ENCODE measurements at regions not wholly inside any gene's neighbourhood (a gene's known extent, or its start where the extent isn't known, plus 50 kb on each side); places are given as distances from the start of the nearest gene placed in this dataset.

- DNase-seq (ENCODE audit: low spot score), result no peak
Measured at GRCh38 chr16:17647879-17648872, 177.4 kb upstream of the XYLT1 start.

GRCh38 chr16:17643935-17644334, 173.2 kb upstream of the XYLT1 start:
- no peak for DNase-seq (ENCODE audit: low spot score)

DNA sequence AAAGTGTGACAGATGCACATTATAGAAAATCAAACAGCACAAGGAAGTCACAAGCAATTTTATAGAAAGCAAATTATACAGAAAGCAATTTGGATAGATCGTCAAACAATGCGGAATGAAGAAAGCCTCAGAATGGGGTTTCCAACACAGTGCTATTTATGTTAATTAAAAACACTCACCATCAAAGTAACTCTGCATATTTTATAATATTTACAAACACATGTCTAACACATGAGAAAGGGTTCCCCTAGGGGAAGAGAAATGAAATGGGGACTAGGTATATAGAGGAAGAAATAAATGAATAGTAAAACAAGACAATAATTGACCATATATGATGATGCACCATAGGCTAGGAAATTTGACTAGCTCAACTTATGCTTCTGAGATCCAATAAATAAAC, 171.2 kb upstream of the XYLT1 start:
- DNase-seq (ENCODE audit: low spot score), result no peak

GRCh38 chr16:17638134-17638533, 167.4 kb upstream of the XYLT1 start:
- no peak for DNase-seq (ENCODE audit: low spot score)

DNA sequence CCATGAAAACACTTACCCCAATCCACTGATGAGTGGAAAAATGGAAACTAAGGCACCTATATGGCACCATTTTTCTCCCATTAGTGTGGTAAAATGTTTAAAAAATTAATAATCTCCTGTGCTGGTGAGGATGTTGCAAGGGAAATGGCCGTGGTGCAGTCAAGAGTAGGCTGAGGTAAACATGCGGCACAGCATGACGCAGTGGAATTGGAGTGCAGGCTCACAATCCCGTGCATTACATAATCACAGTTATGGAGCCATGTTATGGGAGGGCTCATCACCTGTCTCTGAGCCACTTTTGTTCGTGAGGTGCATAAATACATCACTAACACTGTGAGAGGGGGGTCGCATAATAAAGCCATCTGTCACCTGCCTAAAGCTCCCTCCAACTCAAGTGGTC, 164.4 kb upstream of the XYLT1 start:
- no peak for DNase-seq (ENCODE audit: low spot score)

- no peak for DNase-seq (ENCODE audit: low spot score)
Measured at GRCh38 chr16:17633181-17633951, 162.6 kb upstream of the XYLT1 start.

- no peak for DNase-seq (ENCODE audit: low spot score)
Measured at GRCh38 chr16:17632667-17633066, 161.9 kb upstream of the XYLT1 start.

DNA sequence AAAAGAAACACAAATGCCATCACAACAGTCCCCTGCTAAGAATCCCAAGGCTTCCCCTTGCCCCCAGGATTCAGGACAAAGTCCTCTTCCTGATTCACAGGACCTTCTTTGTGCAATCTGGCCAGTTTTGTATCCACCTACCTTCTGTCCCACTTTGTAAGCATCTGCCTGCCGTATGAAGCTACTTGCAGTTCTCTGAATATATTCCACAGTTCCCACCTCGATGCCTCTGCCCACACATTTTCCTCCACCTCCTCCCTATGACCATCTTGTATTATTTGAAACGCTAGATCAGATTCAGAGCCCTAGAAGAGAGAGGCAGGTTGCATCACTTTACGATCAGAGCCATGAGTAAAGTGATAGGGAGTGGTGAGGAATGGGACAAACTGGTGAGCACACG, 159.2 kb upstream of the XYLT1 start:
- DNase-seq (ENCODE audit: low spot score), result no peak

DNA sequence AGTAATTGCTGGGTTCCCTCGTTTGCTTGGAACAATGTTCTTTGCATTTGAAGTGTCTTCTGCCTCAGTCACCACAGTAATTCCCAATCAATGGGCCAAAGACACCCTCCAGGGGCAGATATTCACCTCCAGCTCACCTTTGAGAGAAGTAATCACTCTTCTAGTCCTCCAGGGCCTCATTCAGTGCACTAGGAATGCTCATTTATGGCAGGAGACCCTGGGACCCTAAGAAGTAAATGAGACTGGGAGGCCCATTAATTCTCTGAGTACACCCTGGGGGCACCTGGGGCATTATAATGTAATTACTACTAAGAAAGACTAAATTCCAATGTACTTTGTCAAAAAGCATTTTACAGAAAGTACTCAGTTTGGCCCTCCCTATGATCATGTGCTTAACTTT, 158.2 kb upstream of the XYLT1 start:
- no peak for DNase-seq (ENCODE audit: low spot score)

GRCh38 chr16:17622366-17622765, 151.6 kb upstream of the XYLT1 start:
- no peak for DNase-seq (ENCODE audit: low spot score)

- no peak for DNase-seq (ENCODE audit: low spot score)
Measured at GRCh38 chr16:17619261-17619660, 148.5 kb upstream of the XYLT1 start.

DNA sequence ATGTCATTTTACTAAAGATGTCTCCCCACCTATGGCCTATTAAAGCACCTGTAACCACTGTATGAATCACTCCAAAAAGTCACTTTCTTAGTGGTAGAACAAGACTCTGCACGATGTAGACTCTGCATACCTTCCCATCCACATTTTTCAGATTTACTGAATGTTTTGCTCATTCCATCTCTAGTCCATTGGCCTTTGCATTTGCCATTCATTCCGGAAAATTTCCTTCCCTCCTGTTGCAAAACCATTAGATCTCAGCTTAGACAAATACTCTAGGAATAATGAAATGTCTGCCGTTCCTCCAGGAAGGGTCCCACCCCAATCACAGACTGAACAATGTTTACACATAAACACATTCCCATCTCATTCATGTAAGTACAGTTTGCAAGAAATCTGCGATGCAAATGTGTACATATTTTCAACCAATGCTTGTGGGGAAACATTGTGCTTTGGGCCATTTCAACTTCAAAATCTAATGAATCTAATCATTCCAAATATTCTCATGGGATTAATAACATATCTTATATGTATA, 146.3 kb upstream of the XYLT1 start:
- DNase-seq (ENCODE audit: low spot score), result no peak

DNA sequence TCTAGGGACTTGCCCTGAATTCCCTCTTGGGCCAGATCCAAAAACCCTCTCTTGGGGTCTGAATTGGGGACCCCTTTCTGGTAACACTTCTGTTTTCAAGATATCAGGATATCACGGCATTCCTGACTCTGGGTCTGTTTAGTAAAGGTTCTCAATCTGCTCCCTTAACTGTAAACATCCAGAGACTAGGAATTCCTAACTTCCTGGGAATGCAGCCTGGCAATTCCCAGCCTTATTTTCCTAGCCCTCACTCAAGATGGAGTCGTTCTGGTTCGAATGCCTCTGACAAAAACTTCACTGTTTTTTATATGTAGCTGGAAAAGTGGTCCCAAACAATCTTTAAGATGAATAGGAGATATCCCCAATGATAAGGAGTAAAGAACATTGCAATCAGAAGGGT, 141.6 kb upstream of the XYLT1 start:
- DNase-seq (ENCODE audit: low spot score), result no peak

DNA sequence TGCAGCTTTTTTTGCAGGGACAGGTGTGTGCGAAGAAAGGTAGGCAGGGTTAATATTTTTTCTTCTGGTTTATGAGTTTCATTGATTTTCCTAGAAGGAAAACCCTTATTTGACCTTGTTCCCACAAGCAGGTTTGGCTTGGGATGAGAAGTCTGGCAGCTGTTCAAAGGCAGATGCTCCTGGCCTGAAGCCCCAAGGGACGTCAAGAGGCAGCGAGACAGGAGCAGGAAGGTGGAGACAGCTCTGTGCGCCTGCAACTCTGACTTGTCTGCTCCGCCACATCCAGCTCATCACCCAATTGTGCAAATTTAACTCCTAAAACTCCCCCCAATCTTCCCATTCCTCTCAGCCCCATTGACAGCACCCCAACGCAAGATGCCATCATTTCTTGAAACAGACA, 136.8 kb upstream of the XYLT1 start:
- DNase-seq (ENCODE audit: low spot score), result no peak

- DNase-seq (ENCODE audit: low spot score), result no peak
Measured at GRCh38 chr16:17607075-17607509, 136.3 kb upstream of the XYLT1 start.

- no peak for DNase-seq (ENCODE audit: low spot score)
Measured at GRCh38 chr16:17606460-17606859, 135.7 kb upstream of the XYLT1 start.

DNA sequence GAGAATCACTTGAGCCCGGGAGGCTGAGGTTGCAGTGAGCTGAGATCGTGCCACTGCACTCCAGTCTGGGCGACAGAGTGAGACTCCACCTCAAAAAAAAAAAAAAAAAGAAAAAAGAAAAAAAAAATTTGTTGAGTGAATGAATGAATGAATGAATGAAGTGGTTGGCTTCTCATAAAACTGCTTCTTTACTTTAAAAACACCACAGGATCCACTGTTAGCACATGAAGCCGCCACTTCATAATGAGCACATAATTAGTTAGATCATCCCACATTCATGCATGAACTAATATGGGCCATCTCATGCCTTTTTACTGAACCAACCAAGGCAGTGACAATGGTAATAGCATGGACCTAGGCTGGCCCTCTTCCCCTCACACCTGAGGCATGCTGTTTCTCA, 135.0 kb upstream of the XYLT1 start:
- DNase-seq (ENCODE audit: low spot score), result no peak

- DNase-seq (ENCODE audit: low spot score), result no peak
Measured at GRCh38 chr16:17603626-17604025, 132.9 kb upstream of the XYLT1 start.

GRCh38 chr16:17602678-17603077, 131.9 kb upstream of the XYLT1 start:
- no peak for DNase-seq (ENCODE audit: low spot score)

GRCh38 chr16:17598968-17599367, 128.2 kb upstream of the XYLT1 start:
- DNase-seq (ENCODE audit: low spot score), result no peak

- no peak for DNase-seq (ENCODE audit: low spot score)
Measured at GRCh38 chr16:17591655-17592405, 121.1 kb upstream of the XYLT1 start.

All from putamen (tissue), 1 donor.